SK-N-DZ (cell line): ENCODE measurements at regions not wholly inside any gene's neighbourhood (a gene's known extent, or its start where the extent isn't known, plus 50 kb on each side); places are given as distances from the start of the nearest gene placed in this dataset.
"Not testable (repeated sequence)": the region's sequence is repeated elsewhere in the genome, so short reads cannot be mapped to it uniquely, and the experiment has no call there.

Source experiments
- DNase-seq: peaks from one replicate; pipeline ENCODE4 v3.0.0-alpha.2; 2015; ENCODE audit warnings: low spot score

DNA sequence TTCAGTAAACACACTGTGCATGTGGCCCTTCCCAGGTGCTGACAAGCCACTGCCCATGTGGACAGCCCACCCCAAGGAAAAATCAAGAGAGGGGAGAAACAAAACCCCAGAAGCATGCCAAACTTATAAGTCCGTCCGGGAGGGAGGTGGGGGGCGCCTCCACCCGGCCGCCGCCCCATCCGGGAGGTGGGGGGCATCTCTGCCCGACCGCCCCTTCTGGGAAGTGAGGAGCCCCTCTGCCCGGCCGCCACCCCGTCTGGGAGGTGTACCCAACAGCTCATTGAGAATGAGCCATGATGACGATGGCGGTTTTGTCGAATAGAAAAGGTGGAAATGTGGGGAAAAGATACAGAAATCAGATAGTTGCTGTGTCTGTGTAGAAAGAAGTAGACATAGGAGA is 53.8 kb upstream of the C2CD4B start:
- no peak for DNase-seq

DNA sequence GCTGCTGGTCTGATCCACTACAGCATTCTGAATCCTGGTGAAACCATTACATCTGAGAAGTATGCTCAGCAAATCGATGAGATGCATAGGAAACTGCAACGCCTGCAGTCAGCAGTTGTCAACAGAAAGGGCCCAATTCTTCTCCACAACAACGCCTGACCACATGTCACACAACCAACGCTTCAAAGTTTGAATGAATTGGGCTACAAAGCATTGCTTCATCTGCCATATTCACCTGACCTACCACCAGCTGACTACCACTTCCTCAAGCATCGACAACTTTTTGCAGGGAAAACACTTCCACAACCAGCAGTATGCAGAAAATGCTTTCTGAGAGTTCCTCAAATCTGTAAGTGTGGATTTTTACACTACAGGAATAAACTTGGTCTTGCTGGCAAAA is 54.7 kb upstream of the C2CD4B start:
- DNase-seq, result no peak

DNA sequence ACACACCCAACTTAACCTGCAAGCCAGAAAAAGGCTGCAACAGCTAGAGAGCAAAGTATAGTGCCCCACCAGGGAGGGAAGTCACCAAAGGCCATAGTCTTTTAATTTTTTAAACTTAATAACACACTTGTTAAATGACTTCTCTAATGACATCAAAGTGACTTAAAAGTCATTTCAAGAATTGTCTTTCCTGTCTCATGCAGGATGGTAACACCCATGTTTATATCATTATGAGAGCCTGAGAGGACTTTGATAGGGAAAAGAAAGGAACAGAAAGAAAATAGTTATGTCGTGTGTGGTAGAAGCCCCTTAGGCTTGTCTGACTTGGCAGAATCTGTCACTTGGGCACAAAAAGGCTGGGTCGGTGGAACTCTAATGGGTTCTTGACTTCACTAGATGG is 57.9 kb upstream of the C2CD4B start:
- DNase-seq, result no peak

DNA sequence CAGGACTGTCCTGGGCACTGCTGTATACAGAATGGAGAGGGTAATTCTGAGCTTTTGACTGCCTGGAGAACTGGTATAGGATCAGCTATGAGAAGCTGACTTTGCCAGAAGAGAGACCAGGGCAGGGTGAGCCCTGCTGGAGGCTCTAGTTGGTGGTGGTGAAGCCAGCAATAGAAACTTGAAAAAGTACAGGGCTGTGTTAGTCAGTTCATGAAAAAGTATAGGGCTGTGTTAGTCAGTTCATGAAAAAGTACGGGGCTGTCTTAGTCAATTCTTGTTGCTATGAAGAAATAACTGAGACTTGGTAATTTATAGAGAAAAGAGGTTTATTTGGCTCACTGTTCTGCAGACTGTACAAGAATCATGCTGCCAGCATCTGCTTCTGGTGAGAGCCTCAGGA is 63.5 kb upstream of the C2CD4B start:
- DNase-seq, result no peak

DNA sequence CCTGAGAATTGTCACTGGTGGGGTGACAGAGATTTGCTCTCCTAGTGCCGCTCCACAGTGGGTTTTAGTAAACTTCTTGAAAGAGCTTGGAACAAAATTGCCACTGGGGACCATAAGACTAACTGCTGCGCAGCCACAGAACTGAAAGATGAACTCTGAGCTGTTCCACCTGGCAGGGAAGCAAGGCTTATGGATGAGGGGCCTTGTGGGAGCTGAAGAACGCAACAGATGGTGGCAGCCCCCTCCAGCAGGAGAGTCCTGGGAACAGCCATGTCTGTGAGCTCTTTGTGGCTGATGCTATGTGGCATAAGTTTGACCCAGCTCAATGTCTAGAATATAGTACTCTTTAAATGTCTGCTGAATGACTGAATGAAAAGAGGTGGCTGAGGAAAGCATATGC is 66.8 kb upstream of the C2CD4B start:
- DNase-seq, result no peak

DNA sequence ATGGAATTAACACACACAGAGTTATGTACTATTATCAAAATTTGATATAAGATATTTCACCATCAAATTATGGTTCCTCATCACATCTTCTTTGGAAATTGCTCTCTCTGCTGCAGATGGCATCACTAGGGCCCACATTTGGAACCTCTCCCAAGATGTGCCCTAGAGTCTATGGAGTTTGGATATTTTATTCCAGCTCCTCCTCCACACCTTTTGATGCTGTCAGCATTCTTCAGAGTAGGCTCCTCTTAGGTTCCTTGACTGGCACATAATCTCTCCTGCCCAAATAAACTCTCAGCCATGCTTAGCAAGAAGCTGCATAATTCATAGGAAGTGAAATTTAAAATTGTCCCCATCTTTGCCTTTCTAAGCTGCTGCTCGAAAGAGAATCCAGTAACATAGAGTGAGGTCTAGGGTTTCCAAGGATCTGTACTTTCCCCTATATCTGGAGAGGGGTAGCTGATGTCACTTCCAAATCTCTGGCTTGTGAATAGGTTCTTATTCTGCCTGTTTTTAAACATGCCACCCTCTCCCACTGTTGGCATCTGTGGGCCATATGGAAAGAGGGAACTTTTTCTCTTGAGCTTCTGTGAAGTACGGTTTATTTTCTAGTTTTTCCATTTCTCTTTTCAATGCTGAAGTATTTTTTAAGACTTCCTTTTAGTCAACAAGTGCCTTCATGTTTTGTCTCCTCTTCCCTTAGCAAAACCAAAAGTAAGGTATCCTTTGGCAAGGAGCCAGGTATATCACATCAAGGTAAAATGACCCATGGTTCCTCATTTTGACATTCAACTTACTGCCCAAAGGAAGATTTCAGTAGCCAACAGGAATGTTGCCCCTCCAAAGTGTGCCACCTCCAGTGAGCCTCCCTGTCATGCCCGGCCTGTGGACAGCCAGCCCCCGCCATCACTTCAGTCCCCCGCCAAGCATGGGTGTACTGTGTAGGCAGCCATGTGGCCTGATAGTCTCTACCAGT is 75.3 kb upstream of the C2CD4B start:
- no peak for DNase-seq

DNA sequence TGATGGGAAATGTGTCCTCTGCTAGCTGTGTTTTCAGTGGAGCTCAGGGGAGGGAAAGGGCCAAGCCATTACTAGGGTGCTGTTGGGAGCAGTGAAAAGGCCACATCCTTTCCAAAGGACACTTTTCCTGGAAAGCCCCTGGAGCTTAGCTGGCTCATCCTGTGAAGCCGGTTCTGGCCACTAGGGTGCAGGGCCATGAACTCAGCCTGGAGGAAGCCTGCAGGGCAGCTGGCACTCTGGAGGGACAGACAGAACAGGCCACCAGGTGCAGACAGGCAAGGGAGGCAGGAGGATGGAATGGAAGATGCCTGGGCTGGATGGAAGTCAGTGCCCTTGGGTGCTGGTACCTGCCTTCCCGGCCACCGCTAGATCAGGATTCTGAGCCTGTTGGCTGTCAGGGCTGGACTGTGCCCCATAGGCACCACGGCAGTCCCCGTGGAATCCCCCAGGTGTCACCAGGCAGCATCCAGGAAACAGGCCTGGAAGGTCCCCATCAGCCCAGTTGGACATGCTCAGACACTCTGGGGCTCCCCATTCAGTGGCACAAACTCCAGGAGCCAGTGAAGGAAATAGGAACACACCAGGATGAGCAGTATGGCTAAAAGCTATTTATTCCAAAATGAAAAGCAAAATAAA is 76.2 kb upstream of the C2CD4B start:
- DNase-seq, result peak; percentile 44

DNA sequence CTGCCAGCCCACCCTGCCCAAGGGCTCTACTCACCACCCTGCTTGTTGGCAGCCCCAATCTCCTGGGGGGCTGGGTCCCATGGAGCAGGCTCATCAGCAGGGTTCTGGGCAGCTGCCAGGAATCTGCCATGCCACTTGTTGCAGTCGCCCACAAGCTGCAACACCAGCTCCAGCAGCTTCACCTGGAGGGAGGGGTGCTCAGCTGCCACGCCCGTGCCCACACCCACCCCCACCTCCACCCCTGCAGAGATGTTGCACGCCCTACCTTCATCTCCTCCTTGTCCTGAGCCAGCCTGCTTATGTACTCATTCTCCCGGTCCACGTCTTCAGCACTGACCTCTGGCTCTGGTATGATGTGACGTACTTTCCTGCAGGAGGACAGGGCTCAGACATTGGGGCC is 77.9 kb upstream of the C2CD4B start:
- no peak for DNase-seq

DNA sequence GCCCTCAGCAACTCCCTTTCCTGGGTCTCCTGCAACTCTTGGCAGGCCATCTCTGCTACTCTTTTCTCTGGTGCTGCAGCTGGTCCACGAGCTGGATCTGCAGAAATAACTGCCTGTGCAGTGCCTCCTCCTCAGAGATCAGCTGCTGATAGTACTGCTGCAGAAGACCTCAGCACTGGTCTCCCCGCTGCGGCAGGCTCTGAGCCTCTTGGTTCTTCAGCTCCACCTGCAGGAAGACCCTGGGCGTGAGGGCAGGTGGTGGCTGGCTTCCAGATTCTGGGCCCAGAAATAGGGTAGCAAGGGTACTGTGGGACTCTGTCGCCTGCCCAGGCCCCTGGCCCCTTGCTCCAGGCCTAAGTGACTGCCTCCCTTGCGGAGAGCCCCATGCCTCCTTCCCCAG is 79.7 kb upstream of the C2CD4B start:
- peak; percentile 36 for DNase-seq

DNA sequence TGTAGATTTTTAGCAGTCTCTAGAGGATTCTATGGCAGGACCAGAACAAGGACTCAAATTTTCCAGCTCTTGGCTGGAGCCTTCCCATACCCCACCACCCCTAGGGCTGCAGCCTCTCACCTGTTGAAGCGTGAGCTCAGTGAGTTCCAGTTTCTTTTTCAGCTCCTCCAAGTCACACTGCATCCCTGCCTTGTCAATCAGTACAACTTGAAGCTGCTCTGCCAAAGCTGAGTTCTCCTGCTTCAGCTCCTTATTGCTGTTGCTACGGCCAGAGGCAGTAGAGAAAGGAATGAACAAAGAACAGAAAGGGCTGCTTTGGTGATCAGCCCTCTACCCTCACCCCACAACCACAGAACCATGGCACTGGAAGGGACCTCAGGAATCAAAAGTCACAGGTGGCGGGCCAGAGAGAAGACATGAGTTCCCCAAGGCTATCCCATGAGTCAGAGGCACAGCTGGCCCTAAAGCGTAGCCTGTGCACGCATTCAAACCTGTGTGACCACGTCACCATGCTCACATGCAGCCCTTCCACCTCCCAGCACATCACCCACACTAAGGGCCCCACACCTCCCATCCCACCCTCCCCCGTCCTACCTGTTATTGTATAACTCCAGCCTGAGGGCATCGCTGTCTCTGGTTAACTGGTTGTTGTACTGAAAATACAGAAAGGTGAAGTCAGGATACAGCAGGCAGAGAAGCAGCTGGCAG is 83.3 kb upstream of the C2CD4B start:
- no peak for DNase-seq

DNA sequence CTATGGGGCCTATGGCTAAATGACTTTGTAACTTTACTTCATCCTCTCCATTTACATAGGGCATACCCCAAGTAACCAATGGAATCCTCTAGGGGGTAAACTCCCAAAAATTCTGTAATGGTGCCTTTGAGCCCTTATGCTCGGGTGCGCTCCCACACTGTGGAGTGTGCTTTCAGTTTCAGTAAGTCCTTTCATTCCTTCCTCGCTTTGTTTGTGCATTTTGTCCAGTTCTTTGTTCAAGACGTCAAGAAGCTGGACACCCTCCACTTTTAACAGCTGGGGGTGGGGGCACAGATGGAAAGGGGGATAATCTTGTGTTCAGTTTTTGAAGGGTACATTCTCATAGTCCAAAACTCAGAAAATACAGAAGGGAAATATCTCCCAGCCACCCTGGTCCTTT is 84.4 kb upstream of the C2CD4B start:
- DNase-seq, result no peak

DNA sequence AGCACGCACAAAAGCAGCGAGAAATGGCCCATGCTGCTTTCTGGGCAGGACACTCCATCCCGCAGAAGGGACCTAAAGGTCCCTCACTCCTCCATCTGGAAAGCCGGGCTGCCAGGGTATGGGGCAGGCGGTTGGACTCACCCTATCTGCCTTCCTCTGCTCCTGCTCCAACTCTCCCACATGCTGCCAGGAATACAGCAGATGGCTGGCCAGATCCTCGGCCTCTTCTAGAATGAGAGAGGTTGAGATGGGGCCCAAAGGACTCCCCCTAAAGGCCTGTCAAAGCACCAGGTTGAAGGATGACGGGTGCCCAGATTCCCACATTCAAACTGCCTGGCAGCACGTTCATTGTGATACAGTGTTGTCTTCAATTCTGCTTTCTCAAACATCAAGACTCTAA is 85.1 kb upstream of the C2CD4B start:
- no peak for DNase-seq

DNA sequence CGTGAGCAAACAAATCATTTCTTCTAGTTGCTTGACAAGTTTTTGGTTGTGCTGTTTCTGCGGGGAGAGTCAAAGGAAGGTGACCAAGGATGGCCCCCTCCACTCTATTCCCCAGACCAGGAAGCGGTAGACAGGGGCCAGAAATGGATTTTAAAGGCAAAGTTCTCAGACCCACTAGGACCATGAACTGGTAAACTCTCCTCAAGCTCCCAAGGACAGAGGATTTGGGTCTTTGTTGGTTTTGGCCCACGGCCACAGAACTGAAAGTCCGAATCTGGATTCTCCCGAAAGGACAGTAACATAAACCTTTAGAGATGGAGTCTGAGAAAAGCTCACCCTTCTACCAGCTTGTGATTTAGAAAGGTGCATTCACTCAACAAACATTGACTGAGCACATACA is 85.9 kb upstream of the C2CD4B start:
- DNase-seq, result no peak

DNA sequence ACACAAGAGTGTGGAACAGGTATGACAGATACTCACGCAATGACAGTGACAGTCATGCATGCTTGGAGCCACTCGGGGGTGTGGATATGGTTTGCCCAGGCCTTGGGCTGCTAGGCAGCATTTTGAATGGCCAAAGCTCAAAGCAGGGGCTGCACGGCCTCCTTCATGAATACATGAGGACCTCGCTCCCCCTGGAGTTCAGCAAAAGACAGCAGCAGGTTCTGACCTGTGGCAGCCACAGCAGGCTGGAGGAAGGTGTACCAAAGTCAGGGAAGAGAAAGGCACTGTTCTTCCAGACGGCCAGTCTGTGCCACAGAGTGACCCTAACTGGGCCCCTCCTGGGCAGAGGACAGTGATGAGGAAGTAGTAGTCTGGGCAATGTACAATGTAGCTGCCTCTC is 88.2 kb upstream of the C2CD4B start:
- DNase-seq, result peak; percentile 31

DNA sequence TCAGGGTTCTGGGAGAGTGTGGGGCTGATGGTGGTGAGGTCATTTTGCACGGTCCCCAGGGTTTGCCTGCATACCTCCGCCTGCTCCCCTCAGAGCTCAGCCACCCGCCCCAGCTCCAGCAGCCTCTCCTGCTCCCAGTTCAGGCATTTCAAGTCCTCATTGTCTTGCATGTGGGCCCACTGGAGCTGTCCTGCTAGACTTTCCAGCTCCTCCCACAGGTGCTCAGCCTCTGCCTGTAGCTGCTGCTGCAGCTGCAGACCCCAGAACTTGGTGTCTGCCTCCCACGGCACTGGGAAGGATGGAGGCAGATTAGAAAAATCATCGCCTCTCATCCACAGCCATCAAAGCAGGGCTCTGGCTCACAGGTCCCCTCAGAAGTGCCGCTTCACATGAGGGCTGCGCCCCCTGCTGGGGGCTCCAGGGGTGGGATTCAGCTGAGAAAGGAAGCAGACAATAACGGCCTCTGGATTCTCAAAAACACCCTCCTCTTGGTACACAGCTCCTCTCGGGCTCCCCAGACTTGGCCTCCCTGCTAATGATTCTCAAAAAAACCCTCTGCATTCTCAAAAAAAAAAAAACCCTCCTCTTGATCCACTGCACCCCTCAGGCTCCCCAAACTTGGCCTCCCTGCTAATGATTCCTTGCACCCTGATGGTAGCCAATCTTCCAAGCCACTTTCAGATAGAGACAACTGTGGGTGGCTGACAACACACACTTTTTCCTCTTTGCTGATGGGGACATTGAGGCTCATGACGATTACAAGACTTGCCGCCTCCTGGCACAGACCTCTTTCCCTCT is 89.3 kb upstream of the C2CD4B start:
- peak; percentile 79 for DNase-seq

DNA sequence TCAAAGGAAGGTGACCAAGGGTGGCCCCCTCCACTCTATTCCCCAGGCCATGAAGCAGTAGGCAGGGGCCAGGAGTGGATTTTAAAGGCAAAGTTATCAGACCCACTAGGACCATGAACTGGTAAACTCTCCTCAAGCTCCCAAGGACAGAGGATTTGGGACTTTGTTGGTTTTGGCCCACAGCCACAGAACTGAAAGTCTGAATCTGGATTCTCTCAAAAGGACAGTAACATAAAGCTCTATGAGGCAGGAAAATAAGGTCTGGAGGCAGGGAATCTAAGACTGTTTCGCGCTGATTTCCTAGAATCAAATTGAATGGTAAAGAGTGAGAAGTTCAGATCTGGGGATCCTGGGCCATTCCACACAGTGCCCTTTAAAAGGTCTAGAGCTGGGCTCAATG is 91.3 kb upstream of the C2CD4B start:
- not testable (repeated sequence) for DNase-seq

DNA sequence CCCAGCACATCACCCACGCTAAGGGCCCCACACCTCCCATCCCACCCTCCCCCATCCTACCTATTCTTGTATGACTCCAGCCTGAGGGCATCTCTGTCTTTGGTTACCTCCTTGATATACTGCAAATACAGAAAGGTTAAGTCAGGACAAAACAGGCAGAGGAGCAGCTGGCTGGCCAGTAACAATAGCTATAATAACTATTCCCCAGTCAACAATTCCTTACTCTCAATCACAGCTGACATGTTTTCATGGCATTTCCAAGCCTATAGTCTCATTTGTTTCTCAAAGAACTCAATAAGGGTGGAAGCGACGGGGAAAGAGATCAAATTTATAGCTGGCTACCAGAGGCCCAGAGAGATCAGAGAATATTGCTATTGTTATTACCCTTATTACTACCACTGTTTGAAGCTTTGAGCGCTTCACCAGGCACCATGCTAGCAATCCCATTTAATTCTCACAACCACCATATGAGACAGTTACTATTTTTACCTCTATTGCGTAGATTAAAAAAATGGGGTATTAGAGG is 93.0 kb upstream of the C2CD4B start:
- no peak for DNase-seq

DNA sequence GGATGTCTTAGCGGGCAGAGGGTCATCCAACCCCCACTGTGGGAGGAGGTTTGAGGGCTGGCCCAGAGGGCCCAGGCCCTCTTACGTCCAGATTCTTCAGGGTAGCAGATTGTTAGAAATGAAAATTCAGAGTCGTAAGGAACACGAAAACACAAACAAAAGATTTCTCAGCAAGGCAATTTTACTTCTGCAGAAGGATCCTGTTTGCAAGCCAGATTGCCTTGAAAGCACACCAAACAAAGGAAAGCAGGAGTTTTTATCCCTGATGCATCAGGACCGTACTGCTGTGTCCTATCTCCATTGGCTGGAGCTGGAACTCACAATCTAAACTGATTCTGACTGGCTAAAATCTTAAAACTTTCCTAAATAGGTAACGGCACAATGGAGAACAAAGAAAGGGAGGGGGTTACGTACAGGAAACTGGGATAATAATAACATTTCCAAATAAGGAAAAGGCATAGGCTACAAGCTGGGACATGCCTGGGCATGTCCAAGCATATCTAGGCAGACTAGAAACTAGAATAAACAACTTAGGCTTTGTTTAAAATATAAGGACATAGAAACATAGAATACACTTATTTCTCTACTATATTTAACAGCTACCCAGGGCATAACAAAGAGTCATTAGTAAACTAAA is 97.3 kb upstream of the C2CD4B start:
- no peak for DNase-seq

DNA sequence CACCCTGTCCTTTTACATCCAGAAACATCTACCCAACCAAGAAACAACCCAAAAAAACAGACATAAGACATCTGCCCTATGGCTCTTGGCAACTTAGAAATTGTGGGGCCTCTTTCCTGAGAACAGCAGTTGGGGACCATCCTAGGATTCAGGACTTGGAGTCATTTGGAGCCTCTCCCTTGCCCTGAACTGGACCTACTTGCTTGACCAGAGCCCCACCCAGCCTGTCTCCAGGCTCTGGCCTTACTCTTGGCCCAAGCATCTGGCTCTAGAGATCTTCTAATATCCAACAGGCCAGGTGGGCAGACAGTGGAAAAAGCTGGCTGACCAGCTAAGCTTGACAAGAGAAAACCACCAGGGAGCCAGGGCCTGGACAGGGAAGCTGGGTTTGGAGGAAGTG is 99.1 kb upstream of the C2CD4B start:
- no peak for DNase-seq

DNA sequence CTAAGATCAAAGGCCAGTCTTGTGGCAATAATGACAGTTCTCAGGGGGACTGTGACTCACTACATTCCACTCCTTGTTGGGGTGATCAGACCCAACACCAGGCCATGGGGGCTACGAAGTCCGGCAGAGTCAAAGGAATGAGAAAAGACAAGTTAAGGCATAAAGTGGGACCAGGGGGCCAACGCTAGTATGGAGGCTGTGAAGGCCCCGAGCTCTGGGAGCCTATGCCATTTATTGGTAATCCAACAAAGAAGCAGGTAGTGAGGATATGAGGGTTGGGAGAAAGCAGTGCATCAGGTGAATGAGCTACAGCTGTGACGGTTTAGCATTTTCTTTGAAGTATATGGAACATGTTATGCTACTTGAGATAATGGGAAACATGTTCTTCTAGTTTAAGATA is 104.4 kb upstream of the C2CD4B start:
- no peak for DNase-seq
